HG03064 (cell line): ENCODE measurements at regions not wholly inside any gene's neighbourhood (a gene's known extent, or its start where the extent isn't known, plus 50 kb on each side); places are given as distances from the start of the nearest gene placed in this dataset.
"Not testable (repeated sequence)": the region's sequence is repeated elsewhere in the genome, so short reads cannot be mapped to it uniquely, and the experiment has no call there.

Source experiments
- ATAC-seq: cut with Tn5 transposase; IDR thresholded peaks from one replicate; pipeline ENCODE4 v1.9.1; 2021; ENCODE audit warnings: low read depth; ENCODE audit not compliant: unreplicated experiment

DNA sequence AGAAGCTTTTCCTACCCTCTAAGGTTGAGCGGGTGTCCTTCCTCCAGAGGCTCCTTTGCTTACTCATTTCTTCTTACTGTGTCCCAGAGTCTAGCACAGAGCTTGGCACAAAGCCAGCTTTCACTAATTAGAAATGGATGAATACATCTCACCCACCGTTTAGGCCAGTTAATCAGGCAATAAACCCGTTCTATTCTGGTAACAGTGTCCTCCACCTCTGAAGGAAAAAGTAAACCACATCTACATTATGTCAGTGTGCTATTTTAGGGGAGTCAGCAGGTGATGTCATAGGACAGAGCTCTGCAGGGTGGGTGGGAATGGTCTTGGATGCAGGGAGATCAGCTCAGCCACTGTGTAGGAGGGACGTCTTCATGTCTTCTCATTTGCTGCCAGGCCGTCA is 109.2 kb downstream of the OSTF1 start:
- no peak for ATAC-seq

DNA sequence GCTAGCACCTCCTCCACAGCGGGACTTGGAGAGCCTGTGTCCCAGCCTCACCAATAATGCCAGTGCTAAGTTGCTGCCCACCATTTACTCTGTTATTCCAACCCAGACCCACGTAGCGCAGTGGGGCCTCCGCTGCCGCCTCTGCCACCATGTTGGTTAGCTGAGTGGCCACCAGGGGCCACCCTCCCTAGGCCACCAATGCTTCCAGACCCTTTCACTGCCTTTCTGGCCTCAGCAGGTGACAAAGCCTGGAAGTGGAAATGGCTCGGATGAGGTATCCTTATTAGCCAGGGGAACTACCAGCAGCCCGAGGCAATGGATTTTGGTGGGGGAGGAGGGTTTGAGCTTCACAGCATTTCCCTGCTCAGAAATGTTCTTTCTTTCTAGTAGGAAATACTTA is 110.1 kb downstream of the OSTF1 start:
- ATAC-seq, result no peak

GRCh38 chr9:75200892-75201470 is 112.7 kb downstream of the OSTF1 start:
- ATAC-seq, result no peak

DNA sequence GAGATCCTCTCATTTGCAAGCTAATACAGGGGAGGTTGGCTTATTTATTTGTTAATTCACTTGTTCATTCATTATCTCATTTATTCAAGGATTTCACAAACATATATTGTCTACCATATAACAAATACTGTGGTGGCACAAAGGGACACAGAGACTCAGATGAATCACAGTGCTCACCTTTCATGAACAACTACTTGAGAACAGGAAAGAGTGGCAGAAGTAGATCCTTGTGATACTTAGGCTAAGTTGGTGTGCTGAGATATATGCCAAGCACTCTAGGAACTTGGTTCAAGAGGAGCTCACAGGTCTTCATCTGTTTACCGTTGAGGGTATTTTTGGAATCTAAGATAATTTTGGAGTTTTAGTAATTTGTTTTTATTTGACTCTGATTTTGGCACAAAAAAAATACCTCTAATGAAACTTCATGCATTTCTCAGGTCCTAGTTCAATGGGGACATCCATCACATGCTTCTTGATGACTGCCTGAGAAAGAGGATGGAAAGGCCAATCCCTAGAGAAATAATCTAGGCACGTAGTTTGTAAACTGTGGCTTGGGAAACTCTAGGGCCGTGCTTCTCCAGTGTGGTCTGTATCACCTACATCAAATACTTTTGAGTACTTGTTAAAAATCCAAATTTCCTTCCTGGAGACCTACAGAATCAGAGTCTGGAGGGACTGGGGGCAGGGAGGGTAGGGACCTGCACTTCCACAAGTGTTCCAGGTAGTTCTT is 113.3 kb downstream of the OSTF1 start:
- no peak for ATAC-seq

DNA sequence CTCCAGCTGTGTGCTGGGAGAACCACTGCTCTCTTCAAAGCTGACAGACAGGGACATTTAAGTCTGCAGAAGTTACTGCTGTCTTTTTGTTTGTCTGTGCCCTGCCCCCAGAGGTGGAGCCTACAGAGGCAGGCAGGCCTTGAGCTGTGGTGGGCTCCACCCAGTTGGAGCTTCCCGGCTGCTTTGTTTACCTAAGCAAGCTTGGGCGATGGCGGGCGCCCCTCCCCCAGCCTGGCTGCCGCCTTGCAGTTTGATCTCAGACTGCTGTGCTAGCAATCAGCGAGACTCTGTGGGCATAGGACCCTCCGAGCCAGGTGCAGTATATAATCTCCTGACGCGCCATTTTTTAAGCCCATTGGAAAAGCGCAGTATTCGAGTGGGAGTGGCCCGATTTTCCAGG is 119.7 kb downstream of the OSTF1 start:
- not testable (repeated sequence) for ATAC-seq

GRCh38 chr9:75210215-75210614 is 121.9 kb downstream of the OSTF1 start:
- no peak for ATAC-seq

GRCh38 chr9:75213765-75214164 is 125.5 kb downstream of the OSTF1 start:
- ATAC-seq, result no peak

- no peak for ATAC-seq
Measured at GRCh38 chr9:75226403-75227139, 138.3 kb downstream of the OSTF1 start.

DNA sequence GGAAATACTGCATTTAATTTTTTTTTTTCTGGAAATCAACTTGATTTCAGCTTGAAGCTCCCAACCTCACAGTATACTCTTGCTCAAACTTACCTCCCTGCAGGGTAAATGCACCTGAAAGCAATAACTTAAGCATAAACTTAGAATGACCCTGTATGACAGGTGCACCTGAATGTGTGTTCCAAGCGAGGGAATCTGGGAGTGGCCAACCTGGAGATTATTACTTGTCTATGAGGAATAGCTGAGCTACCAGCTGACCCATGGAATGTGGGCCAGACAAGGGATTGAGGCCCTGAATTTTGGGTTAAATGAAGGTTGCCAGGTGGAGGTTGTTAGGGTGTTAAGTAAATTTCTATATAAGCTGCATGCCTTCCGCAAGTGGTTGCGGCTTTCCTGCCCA is 140.6 kb downstream of the OSTF1 start:
- no peak for ATAC-seq

DNA sequence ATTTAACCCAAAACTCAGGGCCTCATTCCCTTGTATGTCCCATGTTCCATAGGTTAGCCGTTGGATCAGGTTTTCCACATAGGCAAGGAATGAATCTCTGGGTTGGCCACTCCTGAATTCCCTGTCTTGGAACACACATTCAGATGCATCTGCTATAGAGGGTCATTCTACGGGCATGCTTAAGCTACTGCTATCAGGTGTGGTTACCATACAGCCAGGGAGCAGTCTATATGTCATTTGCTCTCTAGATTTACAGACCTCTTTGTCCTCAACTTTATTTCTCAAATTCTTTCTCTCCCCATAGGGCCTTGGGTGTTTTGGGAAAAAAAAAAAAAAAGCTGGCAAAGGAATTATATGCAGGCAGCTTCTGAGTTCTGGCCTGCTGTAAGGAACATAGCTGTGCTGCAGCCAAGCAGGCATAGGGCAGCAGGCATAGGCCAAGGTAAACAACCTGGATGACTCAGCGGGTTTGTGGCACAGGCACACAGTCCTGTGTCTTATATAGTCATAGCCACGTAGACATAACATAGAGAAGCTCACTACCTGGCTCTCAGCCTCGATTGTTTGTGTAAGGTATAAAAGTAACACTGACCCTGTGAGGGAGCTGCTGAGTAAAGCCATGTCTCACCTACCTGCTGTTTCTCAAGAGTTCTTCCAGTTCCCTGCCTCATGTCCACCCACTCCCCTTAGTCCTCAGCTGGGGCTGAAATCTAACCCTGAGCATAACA is 141.5 kb downstream of the OSTF1 start:
- ATAC-seq, result no peak

GRCh38 chr9:75230469-75230868 is 142.2 kb downstream of the OSTF1 start:
- ATAC-seq, result no peak

DNA sequence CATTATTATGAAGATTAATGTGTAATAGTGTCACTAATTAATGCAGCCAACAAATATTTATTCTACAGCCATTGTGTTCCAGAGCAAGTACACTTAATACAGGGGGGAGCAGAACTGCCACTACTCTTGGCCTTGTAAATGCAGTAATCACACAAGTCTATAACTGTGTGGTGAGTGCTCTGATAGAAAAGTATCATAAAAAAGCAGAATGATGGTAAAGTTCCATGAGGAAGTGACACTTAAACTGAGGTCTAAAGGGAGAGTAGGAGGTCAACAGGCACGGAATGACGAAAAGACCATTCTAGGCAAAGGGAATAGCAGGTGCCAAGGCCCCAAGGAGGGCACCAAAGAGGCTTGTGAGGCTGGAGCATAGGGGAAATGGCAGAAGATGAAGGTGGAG is 142.9 kb downstream of the OSTF1 start:
- ATAC-seq, result no peak

DNA sequence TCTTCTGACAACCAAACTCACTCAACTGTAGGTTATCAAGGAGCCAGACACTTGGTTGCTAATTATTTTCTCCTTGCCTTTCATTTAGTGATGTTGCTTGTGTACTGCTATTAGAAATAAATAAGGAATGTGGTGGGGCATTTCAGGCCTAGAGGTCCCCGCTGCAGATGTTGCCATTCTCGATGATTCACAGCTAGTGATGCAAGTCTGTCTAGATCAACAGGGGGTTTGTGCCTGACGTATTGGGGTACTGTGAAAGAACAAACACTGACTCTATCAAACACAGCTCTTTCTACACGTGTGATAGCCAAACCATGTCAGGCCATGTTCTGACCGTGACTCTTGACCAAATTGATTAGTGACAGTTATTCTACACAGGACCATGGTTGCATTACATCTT is 144.7 kb downstream of the OSTF1 start:
- no peak for ATAC-seq

- no peak for ATAC-seq
Measured at GRCh38 chr9:75235632-75236031, 147.3 kb downstream of the OSTF1 start.

DNA sequence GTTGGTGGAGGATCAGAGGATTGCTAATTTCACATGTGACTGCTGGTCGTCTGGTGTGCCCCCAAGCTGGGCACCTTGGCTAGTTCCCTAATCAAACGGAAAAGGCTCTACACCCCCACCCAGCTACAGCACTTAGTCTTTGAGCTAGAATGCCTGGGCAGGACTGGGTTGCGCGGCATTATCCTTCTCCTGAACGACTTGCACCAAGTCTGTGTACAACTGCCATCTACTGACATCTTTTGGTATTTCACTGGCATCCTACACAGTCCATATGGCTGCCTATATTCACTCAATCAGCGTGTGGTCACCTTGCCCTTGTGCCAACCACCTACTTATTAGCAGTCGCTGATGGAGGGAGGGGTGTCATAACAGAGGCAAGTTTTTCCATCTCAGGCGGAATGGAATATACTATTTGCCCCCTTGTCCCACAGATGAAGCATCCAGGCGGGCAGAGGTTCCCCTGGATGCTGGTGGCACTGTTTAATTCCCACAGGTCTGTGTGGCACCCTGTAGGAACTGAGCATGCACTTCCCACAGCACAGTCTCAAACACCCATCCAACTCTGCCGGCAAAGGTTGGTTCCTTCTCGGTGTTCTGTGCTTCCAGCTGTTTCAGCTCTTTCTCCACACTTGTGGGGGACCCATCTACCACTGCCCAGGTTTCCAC is 150.1 kb downstream of the OSTF1 start:
- peak; percentile 94 for ATAC-seq

- ATAC-seq, result no peak
Measured at GRCh38 chr9:75239176-75239575, 150.9 kb downstream of the OSTF1 start.

GRCh38 chr9:75242426-75242825 is 154.1 kb downstream of the OSTF1 start:
- no peak for ATAC-seq

DNA sequence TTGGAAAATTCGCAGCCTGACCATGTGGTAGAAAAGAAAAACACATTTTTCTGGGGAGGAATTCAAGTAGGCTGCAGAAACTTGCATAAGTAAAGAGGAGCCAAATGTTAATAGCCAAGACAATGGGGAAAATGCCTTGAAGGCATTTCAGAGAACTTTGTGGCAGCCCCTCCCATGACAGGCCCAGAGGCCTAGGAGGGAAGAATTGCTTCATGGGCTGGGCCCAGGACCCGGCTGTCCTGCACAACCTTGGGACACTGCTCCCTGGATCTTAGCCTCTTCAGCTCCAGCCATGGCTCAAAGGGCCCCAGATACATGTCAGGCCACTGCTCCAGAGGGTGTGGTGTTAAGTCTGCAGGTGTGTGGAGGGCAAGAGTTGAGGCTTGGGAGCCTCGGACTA is 158.6 kb downstream of the OSTF1 start:
- no peak for ATAC-seq

- ATAC-seq, result peak; percentile 75
Measured at GRCh38 chr9:75265525-75265972, 177.2 kb downstream of the OSTF1 start.

DNA sequence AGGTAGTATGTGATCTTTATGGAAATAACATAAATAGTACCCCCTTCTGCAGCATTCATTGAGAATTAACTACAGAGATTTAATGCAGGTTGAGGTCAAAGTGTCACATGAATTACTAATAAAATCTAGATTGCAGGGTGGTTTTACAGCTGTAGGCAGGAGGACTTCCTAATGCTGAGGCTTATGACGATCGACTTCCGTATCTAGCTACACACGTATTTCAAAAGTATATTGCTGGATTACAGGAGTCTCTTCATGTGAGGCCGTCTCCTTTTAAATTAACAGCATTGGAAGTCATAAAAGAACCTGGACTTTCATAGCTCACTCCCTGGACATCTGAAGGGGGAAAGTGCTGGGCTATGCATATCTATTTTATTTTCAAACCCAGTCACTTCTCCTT is 180.9 kb downstream of the OSTF1 start:
- ATAC-seq, result no peak

- not testable (repeated sequence) for ATAC-seq
Measured at GRCh38 chr9:75273055-75273454, 184.7 kb downstream of the OSTF1 start.
